ENCODE measurements at regions not wholly inside any gene's neighbourhood (a gene's known extent, or its start where the extent isn't known, plus 50 kb on each side); places are given as distances from the start of the nearest gene placed in this dataset.

DNA sequence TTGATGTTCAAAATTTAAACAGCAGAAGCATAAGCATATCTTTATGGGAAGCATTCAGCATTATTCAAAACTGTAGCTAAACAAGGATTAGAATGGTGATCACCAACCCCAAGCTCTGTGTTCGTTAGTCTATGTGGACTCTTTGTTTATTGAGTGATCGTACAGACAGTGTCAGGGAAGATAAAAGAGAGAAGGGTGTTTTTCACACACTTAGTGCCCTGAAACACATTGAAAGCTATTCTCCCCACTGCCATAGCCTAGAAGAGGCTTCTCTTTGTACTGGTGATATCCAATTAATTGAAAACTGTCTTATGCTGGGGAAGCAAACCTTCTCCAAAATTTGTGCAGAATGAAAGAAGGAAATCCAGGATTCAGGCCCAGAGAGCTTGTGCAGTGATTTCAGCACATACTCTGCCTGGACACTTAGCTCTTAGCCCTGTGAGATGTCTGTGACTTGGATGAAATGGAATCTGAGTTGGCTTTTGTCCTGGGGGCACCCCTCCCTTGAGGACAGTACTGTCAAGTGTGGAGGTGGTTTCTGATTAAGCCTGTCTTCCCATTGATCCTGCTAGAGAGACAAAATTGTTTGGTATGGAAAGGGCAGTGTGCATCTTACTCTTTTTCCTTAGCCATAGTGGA, 125.7 kb upstream of the MTHFD1L start:
- H3K4ac ChIP-seq (replicated peaks; ENCODE audit: insufficient read length, low read depth, low read length), result no peak overlapping the region
- H4K20me1 ChIP-seq (replicated peaks in 1 of 2; ENCODE audit: control insufficient read depth in 1 of 2, insufficient read depth in 2 of 2, low read length in 2 of 2), result no peaks in the 10 kb centered on the region
- no peak overlapping the region for H3K4me3 ChIP-seq (ENCODE audit: extremely low read depth in 1 of 4, insufficient read depth in 2 of 4, low read depth in 3 of 4, low read length in 4 of 4)
- H3K9me3 ChIP-seq (ENCODE audit: insufficient read depth in 2 of 2, low read depth in 1 of 2, low read length in 1 of 2), result no peaks in the 10 kb centered on the region
- no peak overlapping the region for H2BK5ac ChIP-seq (ENCODE audit: low read depth, low read length)
- H3K14ac ChIP-seq (ENCODE audit: insufficient read length), result no peak overlapping the region
- no peak for DNase-seq (ENCODE audit: low read depth in 1 of 2, low spot score in 2 of 2)
- H4K91ac ChIP-seq (replicated peaks; ENCODE audit: insufficient read length, low read length), result no peak overlapping the region
- H2AFZ ChIP-seq (ENCODE audit: low read length), result no peak overlapping the region
- no peak overlapping the region for H2BK20ac ChIP-seq (ENCODE audit: low read length)
- H2BK120ac ChIP-seq (replicated peaks; ENCODE audit: low read depth, low read length), result no peak overlapping the region
- H3K4me1 ChIP-seq (replicated peaks in 1 of 4; ENCODE audit: control insufficient read depth in 3 of 4, insufficient read depth in 4 of 4, low read length in 3 of 4), result no peaks in the 10 kb centered on the region
- no peaks in the 10 kb centered on the region for H3K27me3 ChIP-seq (replicated peaks in 1 of 4; ENCODE audit: control insufficient read depth in 3 of 4, extremely low read depth in 1 of 4, insufficient read depth in 3 of 4, low read length in 3 of 4)
- CTCF ChIA-PET (ENCODE audit: partially characterized antibody), result interaction anchor here (0.7 to 1.8 kb wide), 7 partner anchors 12 to 329 kb away, joined by 3 to 6 read pairs (median 3); no protein-coding TSS in a partner anchor
- no peak overlapping the region for H2AK5ac ChIP-seq (ENCODE audit: low read depth, low read length)
- H3K9ac ChIP-seq (replicated peaks in 1 of 4; ENCODE audit: extremely low read depth in 1 of 4, low read depth in 3 of 4, low read length in 3 of 4), result no peak overlapping the region
- H3K23ac ChIP-seq (ENCODE audit: insufficient read length), result no peak overlapping the region
- H3K27ac ChIP-seq (ENCODE audit: low read depth, low read length), result no peak overlapping the region
- 87% methylated on average over 2 of the region's 2 CpGs; no CpG with 5 or more reads in 1 of the 2 experiments for WGBS, 2 experiments (ENCODE audit: extremely low coverage in 1 of 2, insufficient coverage in 1 of 2, insufficient read length in 1 of 2, insufficient replicate concordance in 2 of 2, low coverage in 1 of 2, low lambda C conversion rate in 2 of 2, missing lambda C conversion rate in 1 of 2)
- H2BK12ac ChIP-seq (ENCODE audit: low read depth, low read length), result no peak overlapping the region
- POLR2A ChIA-PET (ENCODE audit: partially characterized antibody), result no interaction called here
- H4K5ac ChIP-seq (ENCODE audit: insufficient read length, low read depth, low read length), result no peak overlapping the region
- FAIRE-seq, result no peak
- H3K79me1 ChIP-seq (ENCODE audit: low read depth, low read length), result no peaks in the 10 kb centered on the region
- H3K56ac ChIP-seq (replicated peaks; ENCODE audit: insufficient read length, low read depth, low read length), result no peak overlapping the region
- no peaks in the 10 kb centered on the region for H3K36me3 ChIP-seq (ENCODE audit: control insufficient read depth in 2 of 4, insufficient read depth in 4 of 4, low read length in 3 of 4)
- no peak overlapping the region for H4K8ac ChIP-seq (ENCODE audit: extremely low read depth, insufficient read depth, low read length)
- H3K4me2 ChIP-seq (ENCODE audit: insufficient read depth in 1 of 2, low read depth in 2 of 2, low read length in 2 of 2), result no peak overlapping the region
- no peaks in the 10 kb centered on the region for H3K79me2 ChIP-seq (ENCODE audit: control insufficient read depth in 1 of 2, insufficient read depth in 2 of 2, low read length in 2 of 2)
- no peak overlapping the region for H2BK15ac ChIP-seq (ENCODE audit: low read length)
- no peaks in the 10 kb centered on the region for H3K23me2 ChIP-seq (ENCODE audit: low read depth, low read length)
- H3K18ac ChIP-seq (ENCODE audit: extremely low read depth, low read length), result no peak overlapping the region
- TF ChIP-seq BCL11A (IDR thresholded peaks at IDR 0.05; ENCODE audit: low read depth in 2 of 2, low read length in 2 of 2) (no peak), TAF7 (optimal IDR thresholded peaks at IDR 0.05; ENCODE audit: borderline replicate concordance, low read depth, low read length) (no peak), TBP (IDR thresholded peaks at IDR 0.05; ENCODE audit: low read depth, low read length) (no peak), TAF1 (IDR thresholded peaks at IDR 0.05; ENCODE audit: low read depth, low read length) (no peak), BRCA1 (IDR thresholded peaks at IDR 0.05; ENCODE audit: low read depth, low read length) (no peak), HDAC6 (IDR thresholded peaks at IDR 0.05; ENCODE audit: low read depth, low read length) (no peak), JUND (IDR thresholded peaks at IDR 0.05; ENCODE audit: low read length) (no peak), POLR2A (IDR thresholded peaks at IDR 0.05; ENCODE audit: control extremely low read depth in 1 of 2, low read depth in 2 of 2, low read length in 2 of 2) (no peak), NRF1 (IDR thresholded peaks at IDR 0.05; ENCODE audit: low read depth, low read length) (no peak), RFX5 (IDR thresholded peaks at IDR 0.05; ENCODE audit: borderline replicate concordance, low read depth, low read length) (no peak), E2F6 (IDR thresholded peaks at IDR 0.05) (no peak), RXRA (IDR thresholded peaks at IDR 0.05; ENCODE audit: insufficient read depth, low read depth, low read length) (no peak), ASH2L (IDR thresholded peaks at IDR 0.05; ENCODE audit: low read length) (no peak), POLR2AphosphoS5 (IDR thresholded peaks at IDR 0.05; ENCODE audit: low read depth, low read length) (no peak), POU5F1 (IDR thresholded peaks at IDR 0.05; ENCODE audit: low read depth, low read length) (no peak)

Data from H1 (cell line).